ENCODE measurements at regions not wholly inside any gene's neighbourhood (a gene's known extent, or its start where the extent isn't known, plus 50 kb on each side); places are given as distances from the start of the nearest gene placed in this dataset.
"Not testable (repeated sequence)": the region's sequence is repeated elsewhere in the genome, so short reads cannot be mapped to it uniquely, and the experiment has no call there.

DNA sequence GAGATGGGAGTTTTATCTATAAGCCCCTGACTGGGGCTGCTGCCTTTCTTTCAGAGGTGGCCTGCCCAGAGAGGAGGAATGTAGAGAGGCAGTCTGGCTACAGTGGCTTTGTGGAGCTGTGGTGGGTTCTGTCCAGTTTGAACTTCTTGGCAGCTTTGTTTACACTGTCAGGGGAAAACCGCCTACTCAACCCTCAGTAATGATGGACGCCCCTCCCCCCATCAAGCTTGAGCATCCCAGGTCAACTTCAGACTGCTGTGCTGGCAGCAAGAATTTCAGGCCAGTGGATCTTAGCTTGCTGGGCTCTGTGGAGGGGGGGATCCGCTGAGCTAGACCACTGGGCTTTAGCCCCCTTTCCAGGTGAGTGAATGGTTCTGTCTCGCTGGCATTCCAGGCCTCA is 51.6 kb upstream of the THUMPD2 start:
- H3K9me3 ChIP-seq (replicated peaks; ENCODE audit: control insufficient read depth, insufficient read depth, low read depth, low read length); in situ Hi-C loops (cut with MboI); BruUV-seq (replicated peaks); H3K27me3 ChIP-seq (ENCODE audit: control insufficient read depth in 2 of 2, insufficient read depth in 2 of 2, low read length in 2 of 2); H3K27ac ChIP-seq (ENCODE audit: extremely low read depth, low read depth, low read length); H3K79me2 ChIP-seq (ENCODE audit: control insufficient read depth, insufficient read depth, low read length); H3K9ac ChIP-seq (ENCODE audit: insufficient read depth in 1 of 2, low read depth in 2 of 2, low read length in 2 of 2); H4K20me1 ChIP-seq (replicated peaks; ENCODE audit: control insufficient read depth, insufficient read depth, low read length); H3K4me2 ChIP-seq (ENCODE audit: insufficient read depth, low read length); H2AFZ ChIP-seq (ENCODE audit: low read depth, low read length); intact Hi-C loops (cut with micrococcal nuclease); H3K36me3 ChIP-seq (ENCODE audit: control insufficient read depth, insufficient read depth, low read length); CTCF ChIA-PET (ENCODE audit: low intra/inter-chr PET ratio); H3K9me1 ChIP-seq (ENCODE audit: control insufficient read depth, insufficient read depth, low read length); FAIRE-seq; ATAC-seq; DNase-seq (ENCODE audit: extremely low read depth in 1 of 4, low spot score in 3 of 4); H3K4me1 ChIP-seq (replicated peaks in 1 of 2; ENCODE audit: control insufficient read depth in 2 of 2, insufficient read depth in 2 of 2, low read length in 2 of 2); H3K4me3 ChIP-seq: not testable (repeated sequence)
- POLR2A ChIA-PET, result interaction anchor here (0.6 kb wide), 4 partner anchors 14 to 951 kb away, joined by 3 read pairs; no protein-coding TSS in a partner anchor
- WGBS (ENCODE audit: insufficient coverage, low coverage, missing lambda C conversion rate), result 0% methylated on average over 3 of the region's 4 CpGs
